ENCODE measurements at regions not wholly inside any gene's neighbourhood (a gene's known extent, or its start where the extent isn't known, plus 50 kb on each side); places are given as distances from the start of the nearest gene placed in this dataset.
A peak's percentile ranks its signal among the peaks of the same experiment; 100 is the strongest.

DNA sequence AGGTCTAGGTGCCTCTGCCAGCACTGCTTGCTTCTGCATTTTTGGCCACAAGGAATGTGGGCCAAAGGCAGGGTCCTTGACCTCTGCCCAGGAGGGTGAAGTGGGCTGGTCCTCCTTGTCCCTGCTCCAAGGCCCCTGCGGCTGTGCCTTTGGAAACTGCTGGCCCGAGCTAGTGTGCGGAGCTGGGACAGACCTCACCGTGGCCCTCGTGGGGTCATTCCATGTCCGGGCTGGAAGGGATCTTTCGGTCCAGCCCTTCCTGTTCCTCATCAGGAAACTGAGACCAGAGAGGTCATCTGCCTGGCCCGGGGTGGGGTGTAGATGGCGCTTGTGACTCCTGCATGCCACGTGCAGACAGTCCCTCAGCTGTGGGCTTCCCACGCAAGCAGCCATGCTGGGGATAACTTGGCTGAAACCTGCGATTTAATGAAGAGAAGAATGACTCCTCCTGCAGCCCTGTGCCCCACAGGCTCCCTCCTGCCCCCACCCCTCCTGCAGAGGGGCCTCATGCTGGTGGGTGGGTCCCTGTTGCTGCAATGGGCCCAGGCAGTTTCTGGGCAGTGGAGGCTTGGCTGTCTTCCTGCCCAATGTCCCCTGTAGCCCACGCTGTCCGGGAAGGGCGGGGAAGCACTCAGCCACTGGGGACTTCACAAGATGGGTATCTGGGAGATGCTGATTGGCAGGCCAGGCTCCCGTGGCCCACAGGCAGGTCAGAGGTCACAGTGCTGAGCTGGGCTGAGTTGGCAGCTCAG, 245.2 kb downstream of the SEC14L1 start (continued):
- TF ChIP-seq AGO1 (IDR thresholded peaks at IDR 0.05; ENCODE audit: low read depth, low read length, poor library complexity, severe bottlenecking), result peak; percentile 22
- no peak for TF ChIP-seq HOXA5 (CRISPR knock-in tag; IDR thresholded peaks at IDR 0.05)
- TF ChIP-seq MLLT10 (CRISPR knock-in tag; IDR thresholded peaks at IDR 0.05), result no peak
- no peak for TF ChIP-seq WIZ (CRISPR knock-in tag; IDR thresholded peaks at IDR 0.05)
- TF ChIP-seq IRF2 (CRISPR knock-in tag; IDR thresholded peaks at IDR 0.05), result no peak
- no peak for TF ChIP-seq HNRNPUL1 (IDR thresholded peaks at IDR 0.05; ENCODE audit: low read depth, low read length)
- TF ChIP-seq RXRB (CRISPR knock-in tag; IDR thresholded peaks at IDR 0.05; ENCODE audit: borderline replicate concordance), result 0 out of 2 replicates have a peak, but pooled peaks have one; percentile 14
- TF ChIP-seq, protein P1, sequence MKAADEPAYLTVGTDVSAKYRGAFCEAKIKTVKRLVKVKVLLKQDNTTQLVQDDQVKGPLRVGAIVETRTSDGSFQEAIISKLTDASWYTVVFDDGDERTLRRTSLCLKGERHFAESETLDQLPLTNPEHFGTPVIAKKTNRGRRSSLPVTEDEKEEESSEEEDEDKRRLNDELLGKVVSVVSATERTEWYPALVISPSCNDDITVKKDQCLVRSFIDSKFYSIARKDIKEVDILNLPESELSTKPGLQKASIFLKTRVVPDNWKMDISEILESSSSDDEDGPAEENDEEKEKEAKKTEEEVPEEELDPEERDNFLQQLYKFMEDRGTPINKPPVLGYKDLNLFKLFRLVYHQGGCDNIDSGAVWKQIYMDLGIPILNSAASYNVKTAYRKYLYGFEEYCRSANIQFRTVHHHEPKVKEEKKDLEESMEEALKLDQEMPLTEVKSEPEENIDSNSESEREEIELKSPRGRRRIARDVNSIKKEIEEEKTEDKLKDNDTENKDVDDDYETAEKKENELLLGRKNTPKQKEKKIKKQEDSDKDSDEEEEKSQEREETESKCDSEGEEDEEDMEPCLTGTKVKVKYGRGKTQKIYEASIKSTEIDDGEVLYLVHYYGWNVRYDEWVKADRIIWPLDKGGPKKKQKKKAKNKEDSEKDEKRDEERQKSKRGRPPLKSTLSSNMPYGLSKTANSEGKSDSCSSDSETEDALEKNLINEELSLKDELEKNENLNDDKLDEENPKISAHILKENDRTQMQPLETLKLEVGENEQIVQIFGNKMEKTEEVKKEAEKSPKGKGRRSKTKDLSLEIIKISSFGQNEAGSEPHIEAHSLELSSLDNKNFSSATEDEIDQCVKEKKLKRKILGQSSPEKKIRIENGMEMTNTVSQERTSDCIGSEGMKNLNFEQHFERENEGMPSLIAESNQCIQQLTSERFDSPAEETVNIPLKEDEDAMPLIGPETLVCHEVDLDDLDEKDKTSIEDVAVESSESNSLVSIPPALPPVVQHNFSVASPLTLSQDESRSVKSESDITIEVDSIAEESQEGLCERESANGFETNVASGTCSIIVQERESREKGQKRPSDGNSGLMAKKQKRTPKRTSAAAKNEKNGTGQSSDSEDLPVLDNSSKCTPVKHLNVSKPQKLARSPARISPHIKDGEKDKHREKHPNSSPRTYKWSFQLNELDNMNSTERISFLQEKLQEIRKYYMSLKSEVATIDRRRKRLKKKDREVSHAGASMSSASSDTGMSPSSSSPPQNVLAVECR (CRISPR knock-in tag; IDR thresholded peaks at IDR 0.05; ENCODE audit: borderline replicate concordance), result 0 out of 2 replicates have a peak, but pooled peaks have one; percentile 32
- TF ChIP-seq, protein P2, sequence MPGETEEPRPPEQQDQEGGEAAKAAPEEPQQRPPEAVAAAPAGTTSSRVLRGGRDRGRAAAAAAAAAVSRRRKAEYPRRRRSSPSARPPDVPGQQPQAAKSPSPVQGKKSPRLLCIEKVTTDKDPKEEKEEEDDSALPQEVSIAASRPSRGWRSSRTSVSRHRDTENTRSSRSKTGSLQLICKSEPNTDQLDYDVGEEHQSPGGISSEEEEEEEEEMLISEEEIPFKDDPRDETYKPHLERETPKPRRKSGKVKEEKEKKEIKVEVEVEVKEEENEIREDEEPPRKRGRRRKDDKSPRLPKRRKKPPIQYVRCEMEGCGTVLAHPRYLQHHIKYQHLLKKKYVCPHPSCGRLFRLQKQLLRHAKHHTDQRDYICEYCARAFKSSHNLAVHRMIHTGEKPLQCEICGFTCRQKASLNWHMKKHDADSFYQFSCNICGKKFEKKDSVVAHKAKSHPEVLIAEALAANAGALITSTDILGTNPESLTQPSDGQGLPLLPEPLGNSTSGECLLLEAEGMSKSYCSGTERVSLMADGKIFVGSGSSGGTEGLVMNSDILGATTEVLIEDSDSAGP (CRISPR knock-in tag; IDR thresholded peaks at IDR 0.05; ENCODE audit: borderline replicate concordance), result peak; percentile 24; the same call in 1 of the 2 replicates
- TF ChIP-seq NFYB (CRISPR knock-in tag; IDR thresholded peaks at IDR 0.05), result 0 out of 2 replicates have a peak, but pooled peaks have one; percentile 17
- TF ChIP-seq, protein P3, sequence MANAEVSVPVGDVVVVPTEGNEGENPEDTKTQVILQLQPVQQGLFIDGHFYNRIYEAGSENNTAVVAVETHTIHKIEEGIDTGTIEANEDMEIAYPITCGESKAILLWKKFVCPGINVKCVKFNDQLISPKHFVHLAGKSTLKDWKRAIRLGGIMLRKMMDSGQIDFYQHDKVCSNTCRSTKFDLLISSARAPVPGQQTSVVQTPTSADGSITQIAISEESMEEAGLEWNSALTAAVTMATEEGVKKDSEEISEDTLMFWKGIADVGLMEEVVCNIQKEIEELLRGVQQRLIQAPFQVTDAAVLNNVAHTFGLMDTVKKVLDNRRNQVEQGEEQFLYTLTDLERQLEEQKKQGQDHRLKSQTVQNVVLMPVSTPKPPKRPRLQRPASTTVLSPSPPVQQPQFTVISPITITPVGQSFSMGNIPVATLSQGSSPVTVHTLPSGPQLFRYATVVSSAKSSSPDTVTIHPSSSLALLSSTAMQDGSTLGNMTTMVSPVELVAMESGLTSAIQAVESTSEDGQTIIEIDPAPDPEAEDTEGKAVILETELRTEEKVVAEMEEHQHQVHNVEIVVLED (CRISPR knock-in tag; IDR thresholded peaks at IDR 0.05; ENCODE audit: borderline replicate concordance), result no peak
- TF ChIP-seq THYN1 (CRISPR knock-in tag; IDR thresholded peaks at IDR 0.05; ENCODE audit: borderline replicate concordance, low read depth), result no peak
- TF ChIP-seq HDAC2 (CRISPR knock-in tag; IDR thresholded peaks at IDR 0.05), result no peak
- TF ChIP-seq ELF4 (CRISPR knock-in tag; IDR thresholded peaks at IDR 0.05; ENCODE audit: borderline replicate concordance), result no peak
- TF ChIP-seq FOSL1 (CRISPR knock-in tag; IDR thresholded peaks at IDR 0.05; ENCODE audit: borderline replicate concordance), result no peak
- no peak for TF ChIP-seq MIER2 (CRISPR knock-in tag; IDR thresholded peaks at IDR 0.05)
- TF ChIP-seq CEBPG (CRISPR knock-in tag; IDR thresholded peaks at IDR 0.05), result no peak
- no peak for TF ChIP-seq ETV5 (CRISPR knock-in tag; IDR thresholded peaks at IDR 0.05; ENCODE audit: borderline replicate concordance)
- TF ChIP-seq SSRP1 (CRISPR knock-in tag; IDR thresholded peaks at IDR 0.05), result no peak

All from HepG2 (cell line).